Upper lobe of right lung (tissue), 1 donor: ENCODE measurements at regions not wholly inside any gene's neighbourhood (a gene's known extent, or its start where the extent isn't known, plus 50 kb on each side); places are given as distances from the start of the nearest gene placed in this dataset.

ENCODE experiments used
- ATAC-seq: fragments of 200-7000 bp; cut with Tn5 transposase; one replicate; pipeline ENCODE4 v1.9.1; 2020; ENCODE audit warnings: mild to moderate bottlenecking, moderate library complexity
- DNase-seq: peaks from one replicate; pipeline ENCODE4 v3.0.0-alpha.2; 2020
- H3K27ac ChIP-seq: fragments of 200-600 bp; one replicate; pipeline ENCODE4 v1.8.0; 2022
- H3K27me3 ChIP-seq: fragments of 200-600 bp; one replicate; pipeline ENCODE4 v1.8.0; 2022; ENCODE audit warnings: mild to moderate bottlenecking
- H3K36me3 ChIP-seq: fragments of 200-600 bp; one replicate; pipeline ENCODE4 v1.8.0; 2022
- H3K4me1 ChIP-seq: fragments of 200-600 bp; one replicate; pipeline ENCODE4 v1.8.0; 2022
- H3K4me3 ChIP-seq: fragments of 200-600 bp; one replicate; pipeline ENCODE4 v1.8.0; 2022; ENCODE audit warnings: mild to moderate bottlenecking
- H3K9me3 ChIP-seq: fragments of 200-600 bp; one replicate; pipeline ENCODE4 v1.8.0; 2022
- intact Hi-C: fragments of 100-400 bp; cut with DNase I; formaldehyde crosslinking; loops from one replicate; pipeline ENCODE4 v1.11.0; 2022
- TF ChIP-seq, protein P1 (sequence below): fragments of 200-600 bp; IDR thresholded peaks from one replicate; pipeline ENCODE4 v1.8.0; 2022; ENCODE audit warnings: antibody characterized with exemption
- donor health status: DM: no; HTN: yes; CAD: no; lungs with severe emphysema.

GRCh38 chr7:45259227-45259596 is 101.6 kb downstream of the RAMP3 start:
- ATAC-seq (no peak), DNase-seq (no peak)
- H3K27ac ChIP-seq = no peak overlapping the region
- TF ChIP-seq, protein P1, sequence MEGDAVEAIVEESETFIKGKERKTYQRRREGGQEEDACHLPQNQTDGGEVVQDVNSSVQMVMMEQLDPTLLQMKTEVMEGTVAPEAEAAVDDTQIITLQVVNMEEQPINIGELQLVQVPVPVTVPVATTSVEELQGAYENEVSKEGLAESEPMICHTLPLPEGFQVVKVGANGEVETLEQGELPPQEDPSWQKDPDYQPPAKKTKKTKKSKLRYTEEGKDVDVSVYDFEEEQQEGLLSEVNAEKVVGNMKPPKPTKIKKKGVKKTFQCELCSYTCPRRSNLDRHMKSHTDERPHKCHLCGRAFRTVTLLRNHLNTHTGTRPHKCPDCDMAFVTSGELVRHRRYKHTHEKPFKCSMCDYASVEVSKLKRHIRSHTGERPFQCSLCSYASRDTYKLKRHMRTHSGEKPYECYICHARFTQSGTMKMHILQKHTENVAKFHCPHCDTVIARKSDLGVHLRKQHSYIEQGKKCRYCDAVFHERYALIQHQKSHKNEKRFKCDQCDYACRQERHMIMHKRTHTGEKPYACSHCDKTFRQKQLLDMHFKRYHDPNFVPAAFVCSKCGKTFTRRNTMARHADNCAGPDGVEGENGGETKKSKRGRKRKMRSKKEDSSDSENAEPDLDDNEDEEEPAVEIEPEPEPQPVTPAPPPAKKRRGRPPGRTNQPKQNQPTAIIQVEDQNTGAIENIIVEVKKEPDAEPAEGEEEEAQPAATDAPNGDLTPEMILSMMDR = no peak
- peaks cover 7% of the 10 kb centered on the region for H3K27me3 ChIP-seq
- H3K4me3 ChIP-seq = no peak overlapping the region
- no peaks in the 10 kb centered on the region for H3K9me3 ChIP-seq
- intact Hi-C loops = loop anchor here (5.0 kb wide), 1 partner anchor 102 kb away; the partner anchor contains the start of gene RAMP3
- H3K4me1 ChIP-seq = no peaks in the 10 kb centered on the region
- no peaks in the 10 kb centered on the region for H3K36me3 ChIP-seq

GRCh38 chr7:45259966-45260646 is 102.5 kb downstream of the RAMP3 start:
- intact Hi-C loops = loop anchor here (5.0 kb wide), 1 partner anchor 103 kb away; the partner anchor contains the start of gene RAMP3
- TF ChIP-seq, protein P1 = peak; percentile 99

GRCh38 chr7:45267262-45267661 is 109.7 kb downstream of the RAMP3 start:
- TF ChIP-seq, protein P1 = no peak
- H3K27ac ChIP-seq = no peak overlapping the region
- no peak for DNase-seq

More at GRCh38 chr7:45259966-45260646, 102.5 kb downstream of the RAMP3 start:
- Histone ChIP-seq H3K9me3 (no peaks in the 10 kb centered on the region), H3K4me3 (no peak overlapping the region), H3K4me1 (no peaks in the 10 kb centered on the region), H3K36me3 (no peaks in the 10 kb centered on the region), H3K27ac (no peak overlapping the region), H3K27me3 (peaks cover 7% of the 10 kb centered on the region)
- peak; percentile 93 for ATAC-seq
- peak; percentile 81 for DNase-seq

GRCh38 chr7:45268013-45268412 is 110.4 kb downstream of the RAMP3 start:
- no peaks in the 10 kb centered on the region for H3K27me3 ChIP-seq
- no peaks in the 10 kb centered on the region for H3K36me3 ChIP-seq
- H3K9me3 ChIP-seq = no peaks in the 10 kb centered on the region
- no peak overlapping the region for H3K27ac ChIP-seq
- no peaks in the 10 kb centered on the region for H3K4me1 ChIP-seq
- intact Hi-C loops = no loop called here
- DNase-seq (no peak), ATAC-seq (peak; percentile 22)
- H3K4me3 ChIP-seq = no peak overlapping the region
- TF ChIP-seq, protein P1 = no peak

More at GRCh38 chr7:45267262-45267661, 109.7 kb downstream of the RAMP3 start:
- H3K36me3 ChIP-seq = no peaks in the 10 kb centered on the region
- H3K4me3 ChIP-seq = no peak overlapping the region
- intact Hi-C loops = no loop called here
- no peak for ATAC-seq
- H3K4me1 ChIP-seq = no peaks in the 10 kb centered on the region
- H3K27me3 ChIP-seq = no peaks in the 10 kb centered on the region
- H3K9me3 ChIP-seq = no peaks in the 10 kb centered on the region

DNA sequence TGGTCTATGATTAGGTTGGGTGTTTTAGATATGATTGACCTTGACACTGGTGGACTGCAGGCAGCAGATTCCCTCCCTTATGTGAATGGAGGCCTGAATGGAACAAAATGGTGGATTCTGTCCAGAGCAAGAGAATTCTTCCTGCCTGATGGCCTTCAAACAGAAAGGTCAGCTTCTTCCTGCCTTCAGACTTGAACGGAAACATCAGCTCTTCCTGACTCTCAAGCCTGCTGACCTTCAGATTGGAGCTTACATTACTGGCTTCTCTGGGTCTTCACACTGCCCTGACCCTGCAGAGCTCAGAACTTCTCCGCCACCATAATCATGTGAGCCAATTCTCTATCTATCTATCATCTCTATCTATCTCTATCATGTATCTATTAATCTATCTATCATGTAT is 111.6 kb downstream of the RAMP3 start:
- H3K9me3 ChIP-seq = no peaks in the 10 kb centered on the region
- H3K4me1 ChIP-seq = no peaks in the 10 kb centered on the region
- H3K27ac ChIP-seq = no peak overlapping the region
- H3K36me3 ChIP-seq = no peaks in the 10 kb centered on the region
- no peak for DNase-seq
- ATAC-seq = no peak
- intact Hi-C loops = no loop called here
- no peaks in the 10 kb centered on the region for H3K27me3 ChIP-seq
- H3K4me3 ChIP-seq = no peak overlapping the region
- TF ChIP-seq, protein P1 = no peak
